ENCODE measurements at regions not wholly inside any gene's neighbourhood (a gene's known extent, or its start where the extent isn't known, plus 50 kb on each side); places are given as distances from the start of the nearest gene placed in this dataset.

DNA sequence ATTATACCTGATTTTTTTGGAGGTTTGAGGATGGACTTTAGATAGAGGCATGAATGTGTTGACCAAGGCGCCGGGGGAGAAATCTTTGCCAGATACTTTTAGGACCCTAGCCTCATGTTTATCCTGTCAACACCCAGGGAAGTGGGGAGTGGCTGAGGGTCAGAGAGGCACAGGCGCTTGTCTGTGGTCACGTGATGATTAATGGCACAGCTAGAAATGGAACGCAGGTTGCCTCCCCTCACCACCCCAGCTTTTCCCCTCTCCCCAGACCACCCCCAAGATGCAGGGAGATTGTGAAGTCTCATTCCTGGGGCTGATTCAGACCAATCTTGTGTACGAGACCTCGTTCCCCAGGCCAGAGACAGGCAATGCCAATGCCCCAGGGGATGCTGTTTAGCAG is 218.4 kb upstream of the LINGO1 start:
- Histone ChIP-seq H3K9me3 (ENCODE audit: control insufficient read depth, insufficient read depth, low read length) (peaks cover 4% of the 10 kb centered on the region), H3K27ac (ENCODE audit: low read depth, low read length) (no peak overlapping the region), H3K4me3 (ENCODE audit: low read depth, low read length) (no peak overlapping the region), H3K27me3 (ENCODE audit: control insufficient read depth, insufficient read depth, low read length) (peaks cover 38% of the 10 kb centered on the region)
- TF ChIP-seq, protein P1, sequence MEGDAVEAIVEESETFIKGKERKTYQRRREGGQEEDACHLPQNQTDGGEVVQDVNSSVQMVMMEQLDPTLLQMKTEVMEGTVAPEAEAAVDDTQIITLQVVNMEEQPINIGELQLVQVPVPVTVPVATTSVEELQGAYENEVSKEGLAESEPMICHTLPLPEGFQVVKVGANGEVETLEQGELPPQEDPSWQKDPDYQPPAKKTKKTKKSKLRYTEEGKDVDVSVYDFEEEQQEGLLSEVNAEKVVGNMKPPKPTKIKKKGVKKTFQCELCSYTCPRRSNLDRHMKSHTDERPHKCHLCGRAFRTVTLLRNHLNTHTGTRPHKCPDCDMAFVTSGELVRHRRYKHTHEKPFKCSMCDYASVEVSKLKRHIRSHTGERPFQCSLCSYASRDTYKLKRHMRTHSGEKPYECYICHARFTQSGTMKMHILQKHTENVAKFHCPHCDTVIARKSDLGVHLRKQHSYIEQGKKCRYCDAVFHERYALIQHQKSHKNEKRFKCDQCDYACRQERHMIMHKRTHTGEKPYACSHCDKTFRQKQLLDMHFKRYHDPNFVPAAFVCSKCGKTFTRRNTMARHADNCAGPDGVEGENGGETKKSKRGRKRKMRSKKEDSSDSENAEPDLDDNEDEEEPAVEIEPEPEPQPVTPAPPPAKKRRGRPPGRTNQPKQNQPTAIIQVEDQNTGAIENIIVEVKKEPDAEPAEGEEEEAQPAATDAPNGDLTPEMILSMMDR (IDR thresholded peaks at IDR 0.05; ENCODE audit: low read depth, low read length), result no peak
- CTCF ChIA-PET, result no interaction called here
- no peak for DNase-seq (ENCODE audit: low read depth, low spot score)
- POLR2A ChIA-PET, result no interaction called here

DNA sequence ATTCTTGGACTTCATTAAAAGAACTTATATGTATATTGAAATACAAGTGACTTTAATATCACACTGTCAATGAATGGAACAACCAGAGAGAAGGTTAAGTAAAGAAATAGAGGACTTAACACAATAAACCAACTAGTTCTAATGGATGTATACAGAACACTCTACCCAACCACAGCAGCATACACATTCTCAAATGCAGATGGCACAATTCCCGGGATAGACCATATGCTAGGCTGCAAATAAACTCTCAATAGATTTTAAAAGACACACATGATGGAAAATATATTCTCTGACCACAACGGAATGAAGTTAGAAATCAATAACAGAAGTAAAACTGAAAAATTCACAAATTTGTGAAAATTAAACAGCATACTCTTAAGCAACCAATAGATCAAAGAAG is 214.3 kb upstream of the LINGO1 start:
- H3K27ac ChIP-seq (ENCODE audit: low read depth, low read length), result no peak overlapping the region
- TF ChIP-seq, protein P1 (IDR thresholded peaks at IDR 0.05; ENCODE audit: low read depth, low read length), result no peak
- DNase-seq (ENCODE audit: low read depth, low spot score), result no peak
- peaks cover 4% of the 10 kb centered on the region for H3K9me3 ChIP-seq (ENCODE audit: control insufficient read depth, insufficient read depth, low read length)
- H3K27me3 ChIP-seq (ENCODE audit: control insufficient read depth, insufficient read depth, low read length), result peaks cover 26% of the 10 kb centered on the region
- ChIA-PET POLR2A (no interaction called here), CTCF (interaction anchor here (0.6 kb wide), 1 partner anchor 733 kb away, joined by 11 read pairs; no protein-coding TSS in a partner anchor)
- H3K4me3 ChIP-seq (ENCODE audit: low read depth, low read length), result no peak overlapping the region

- ChIA-PET CTCF (interaction anchor here (0.6 kb wide), 1 partner anchor 734 kb away, joined by 11 read pairs; no protein-coding TSS in a partner anchor), POLR2A (no interaction called here)
- H3K4me3 ChIP-seq (ENCODE audit: low read depth, low read length), result no peak overlapping the region
- peaks cover 4% of the 10 kb centered on the region for H3K9me3 ChIP-seq (ENCODE audit: control insufficient read depth, insufficient read depth, low read length)
- H3K27me3 ChIP-seq (ENCODE audit: control insufficient read depth, insufficient read depth, low read length), result peaks cover 24% of the 10 kb centered on the region
- H3K27ac ChIP-seq (ENCODE audit: low read depth, low read length), result no peak overlapping the region
- no peak for DNase-seq (ENCODE audit: low read depth, low spot score)
- TF ChIP-seq, protein P1 (IDR thresholded peaks at IDR 0.05; ENCODE audit: low read depth, low read length), result no peak
Observed at GRCh38 chr15:77846360-77846759, 213.6 kb upstream of the LINGO1 start.

- Histone ChIP-seq H3K9me3 (ENCODE audit: control insufficient read depth, insufficient read depth, low read length) (no peaks in the 10 kb centered on the region), H3K27ac (ENCODE audit: low read depth, low read length) (no peak overlapping the region), H3K27me3 (ENCODE audit: control insufficient read depth, insufficient read depth, low read length) (peaks cover 28% of the 10 kb centered on the region), H3K4me3 (ENCODE audit: low read depth, low read length) (no peak overlapping the region)
- ChIA-PET POLR2A (no interaction called here), CTCF (no interaction called here)
- no peak for DNase-seq (ENCODE audit: low read depth, low spot score)
- TF ChIP-seq, protein P1 (IDR thresholded peaks at IDR 0.05; ENCODE audit: low read depth, low read length), result no peak
Observed at GRCh38 chr15:77844798-77845446, 212.2 kb upstream of the LINGO1 start.

DNA sequence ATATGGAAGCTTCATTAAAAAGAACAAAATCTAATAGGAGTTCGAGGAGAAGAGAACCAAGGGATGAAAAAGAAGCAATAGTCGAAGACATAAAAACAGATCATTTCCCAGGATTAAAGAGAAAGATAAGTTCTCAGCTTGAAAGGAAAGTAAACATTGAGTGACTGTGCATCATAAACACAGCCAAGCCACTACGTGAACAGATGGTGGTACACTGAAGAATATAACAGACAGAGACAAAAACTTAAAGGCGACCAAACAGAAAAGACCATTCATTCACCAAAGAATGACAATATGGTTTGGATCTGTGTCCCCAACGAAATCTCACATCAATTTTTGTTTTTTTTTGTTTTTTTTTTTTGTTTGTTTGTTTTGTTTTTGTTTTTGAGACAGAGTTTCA is 210.8 kb upstream of the LINGO1 start:
- TF ChIP-seq, protein P1 (IDR thresholded peaks at IDR 0.05; ENCODE audit: low read depth, low read length), result no peak
- CTCF ChIA-PET, result no interaction called here
- Histone ChIP-seq H3K27me3 (ENCODE audit: control insufficient read depth, insufficient read depth, low read length) (peaks cover 35% of the 10 kb centered on the region), H3K9me3 (ENCODE audit: control insufficient read depth, insufficient read depth, low read length) (no peaks in the 10 kb centered on the region), H3K27ac (ENCODE audit: low read depth, low read length) (no peak overlapping the region), H3K4me3 (ENCODE audit: low read depth, low read length) (no peak overlapping the region)
- DNase-seq (ENCODE audit: low read depth, low spot score), result no peak
- POLR2A ChIA-PET, result interaction anchor here (0.6 kb wide), 1 partner anchor 19 kb away, joined by 4 read pairs; no protein-coding TSS in a partner anchor
